ENCODE measurements at regions not wholly inside any gene's neighbourhood (a gene's known extent, or its start where the extent isn't known, plus 50 kb on each side); places are given as distances from the start of the nearest gene placed in this dataset.
"Not testable (repeated sequence)": the region's sequence is repeated elsewhere in the genome, so short reads cannot be mapped to it uniquely, and the experiment has no call there.

DNA sequence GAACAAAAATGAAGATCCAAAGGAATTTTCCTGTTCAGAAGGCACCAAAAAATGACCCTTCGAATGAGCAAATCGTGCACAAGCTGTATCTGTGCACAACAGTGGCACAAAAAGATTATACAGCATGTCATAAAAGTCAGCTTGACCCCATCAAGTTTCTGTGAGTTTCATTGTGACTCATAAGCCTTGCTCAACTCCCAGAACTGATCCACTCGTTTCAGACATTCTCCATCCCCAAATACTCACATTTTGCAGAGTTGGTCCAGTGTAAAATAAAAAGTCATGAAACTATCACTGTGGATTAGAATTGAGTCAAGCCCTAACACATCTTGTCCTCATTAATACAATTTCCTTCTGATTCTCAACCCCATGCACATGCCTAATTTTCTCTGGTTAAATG is 174.7 kb upstream of the PKN2 start:
- no peaks in the 10 kb centered on the region for H3K36me3 ChIP-seq (ENCODE audit: low read depth, missing control alignments)
- H3K27ac ChIP-seq, result no peak overlapping the region
- DNase-seq, result no peak
- no peaks in the 10 kb centered on the region for H3K4me1 ChIP-seq
- 69 to 73% methylated on average over 3 of the region's 3 CpGs for WGBS, 2 donors
- intact Hi-C loops (cut with DNase I; ENCODE audit: low total_unique reads), result no loop called here
- H3K9me3 ChIP-seq, result no peaks in the 10 kb centered on the region
- no peak overlapping the region for H3K4me3 ChIP-seq
- no peak for TF ChIP-seq CTCF (IDR thresholded peaks at IDR 0.05)
- TF ChIP-seq POLR2A (IDR thresholded peaks at IDR 0.05), result no peak
- H3K27me3 ChIP-seq, result no peaks in the 10 kb centered on the region

GRCh38 chr1:88514544-88515060 is 169.5 kb upstream of the PKN2 start:
- TF ChIP-seq CTCF (IDR thresholded peaks at IDR 0.05), result no peak
- TF ChIP-seq POLR2A (IDR thresholded peaks at IDR 0.05), result no peak
- Histone ChIP-seq H3K4me3 (no peak overlapping the region), H3K9me3 (no peaks in the 10 kb centered on the region), H3K27ac (no peak overlapping the region), H3K4me1 (no peaks in the 10 kb centered on the region), H3K36me3 (ENCODE audit: low read depth, missing control alignments) (no peaks in the 10 kb centered on the region), H3K27me3 (no peaks in the 10 kb centered on the region)
- WGBS, 2 donors, result 88 to 100% methylated on average over 1 of the region's 1 CpG
- intact Hi-C loops (cut with DNase I; ENCODE audit: low total_unique reads), result no loop called here
- DNase-seq, result no peak

DNA sequence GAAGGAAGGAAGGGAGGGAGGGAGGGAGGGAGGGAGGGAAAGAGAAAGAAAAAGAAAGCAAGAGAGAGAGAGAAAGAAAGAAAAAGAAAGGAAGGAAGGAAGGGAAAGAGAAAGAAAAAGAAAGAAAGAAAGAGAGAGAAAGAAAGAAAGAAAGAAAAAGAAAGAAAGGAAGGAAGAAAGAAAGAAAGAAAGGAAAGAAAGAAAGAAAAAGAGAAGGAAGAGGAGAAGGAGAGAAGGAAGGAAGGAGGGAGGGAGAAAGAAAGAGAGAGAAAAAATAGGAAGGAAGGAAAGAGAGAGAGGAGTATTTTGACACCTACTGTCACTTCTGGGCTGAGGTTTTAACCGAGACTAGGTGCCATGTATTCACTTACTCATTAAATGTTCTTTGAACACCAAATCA is 166.6 kb upstream of the PKN2 start:
- H3K36me3 ChIP-seq (ENCODE audit: low read depth, missing control alignments); H3K4me3 ChIP-seq; intact Hi-C loops (cut with DNase I; ENCODE audit: low total_unique reads); DNase-seq; H3K27ac ChIP-seq; H3K9me3 ChIP-seq; H3K27me3 ChIP-seq; H3K4me1 ChIP-seq: not testable (repeated sequence)
- 84 to 92% methylated on average over 1 of the region's 1 CpG for WGBS, 2 donors

DNA sequence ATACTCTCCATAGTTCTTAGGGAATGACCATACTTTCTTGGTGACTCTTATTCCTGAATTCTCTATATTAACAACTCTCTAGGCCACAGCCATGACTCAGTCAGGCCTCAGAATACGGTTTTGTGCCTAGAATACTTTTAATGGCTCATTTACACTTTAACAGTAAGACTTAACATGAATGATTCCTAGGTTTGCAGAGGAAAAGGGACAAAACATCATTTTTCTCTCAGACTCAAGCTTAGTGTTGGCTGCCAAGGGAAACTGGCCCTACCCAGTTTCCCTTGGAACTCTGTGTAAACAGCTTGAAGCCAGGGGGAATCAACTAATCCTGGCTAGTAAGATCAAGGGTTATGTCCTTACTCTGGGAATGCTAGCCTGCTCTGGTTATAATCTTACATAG is 164.9 kb upstream of the PKN2 start:
- Histone ChIP-seq H3K27me3 (no peaks in the 10 kb centered on the region), H3K9me3 (no peaks in the 10 kb centered on the region), H3K36me3 (ENCODE audit: low read depth, missing control alignments) (no peaks in the 10 kb centered on the region), H3K4me1 (no peaks in the 10 kb centered on the region), H3K27ac (no peak overlapping the region), H3K4me3 (no peak overlapping the region)
- WGBS, 2 donors, result 59 to 72% methylated on average over 1 of the region's 1 CpG
- no peak for DNase-seq
- intact Hi-C loops (cut with DNase I; ENCODE audit: low total_unique reads), result no loop called here
- TF ChIP-seq CTCF (IDR thresholded peaks at IDR 0.05) (no peak), POLR2A (IDR thresholded peaks at IDR 0.05) (no peak)

GRCh38 chr1:88523854-88524528 is 160.1 kb upstream of the PKN2 start:
- no peak for TF ChIP-seq POLR2A (IDR thresholded peaks at IDR 0.05)
- TF ChIP-seq CTCF (IDR thresholded peaks at IDR 0.05), result no peak
- H3K36me3 ChIP-seq (ENCODE audit: low read depth, missing control alignments), result no peaks in the 10 kb centered on the region
- H3K4me1 ChIP-seq, result no peaks in the 10 kb centered on the region
- no peaks in the 10 kb centered on the region for H3K9me3 ChIP-seq
- H3K27ac ChIP-seq, result no peak overlapping the region
- no peak overlapping the region for H3K4me3 ChIP-seq
- H3K27me3 ChIP-seq, result no peaks in the 10 kb centered on the region
- intact Hi-C loops (cut with DNase I; ENCODE audit: low total_unique reads), result no loop called here
- no peak for DNase-seq
- WGBS, 2 donors, result 75 to 85% methylated on average over 4 of the region's 4 CpGs

Measured in testis (tissue), 2 donors.